Smooth muscle cell (in vitro differentiated cells): ENCODE measurements at regions not wholly inside any gene's neighbourhood (a gene's known extent, or its start where the extent isn't known, plus 50 kb on each side); places are given as distances from the start of the nearest gene placed in this dataset.

Experiments
- DNase-seq: peaks from one replicate; lab custom pipeline; 2025; ENCODE audit not compliant: unreplicated experiment; lab: John Stamatoyannopoulos, UW
- H2AFZ ChIP-seq: fragments of 200-600 bp; sonication (generic); 2 replicates; pipeline ENCODE4 v1.6.0; 2016; ENCODE audit warnings: antibody characterized with exemption, low read depth, mild to moderate bottlenecking
- H3F3A ChIP-seq: fragments of 200-600 bp; sonication (generic); 2 replicates; pipeline ENCODE4 v1.6.0; 2017; ENCODE audit warnings: antibody characterized with exemption, low read depth
- H3K27ac ChIP-seq: fragments of 200-600 bp; sonication (generic); 2 replicates; pipeline ENCODE4 v1.5.1; 2016; ENCODE audit warnings: low read depth, mild to moderate bottlenecking
- H3K27me3 ChIP-seq: fragments of 200-600 bp; sonication (generic); 2 replicates; pipeline ENCODE4 v1.6.1; 2016; ENCODE audit warnings: low read depth, mild to moderate bottlenecking
- H3K36me3 ChIP-seq: fragments of 200-600 bp; sonication (generic); 2 replicates; pipeline ENCODE4 v1.5.1; 2016; ENCODE audit warnings: low read depth
- H3K4me1 ChIP-seq: fragments of 200-600 bp; sonication (generic); 2 replicates; pipeline ENCODE4 v1.5.1; 2016; ENCODE audit warnings: low read depth
- H3K4me2 ChIP-seq: fragments of 200-600 bp; sonication (generic); 2 replicates; pipeline ENCODE4 v1.6.0; 2016; ENCODE audit warnings: mild to moderate bottlenecking
- H3K4me3 ChIP-seq: fragments of 200-600 bp; sonication (generic); 2 replicates; pipeline ENCODE4 v1.5.1; 2016; ENCODE audit warnings: mild to moderate bottlenecking
- H3K79me2 ChIP-seq: fragments of 200-600 bp; sonication (generic); 2 replicates; pipeline ENCODE4 v1.6.0; 2016; ENCODE audit warnings: low read depth, mild to moderate bottlenecking
- H3K9ac ChIP-seq: fragments of 200-600 bp; sonication (generic); 2 replicates; pipeline ENCODE4 v1.6.0; 2016; ENCODE audit warnings: low read depth
- H3K9me3 ChIP-seq: fragments of 200-600 bp; sonication (generic); replicated peaks from 2 replicates; pipeline ENCODE4 v1.5.1; 2016; ENCODE audit warnings: low read depth
- H4K20me1 ChIP-seq: fragments of 200-600 bp; sonication (generic); 2 replicates; pipeline ENCODE4 v1.6.0; 2016; ENCODE audit warnings: low read depth
- CTCF ChIP-seq: fragments of 200-600 bp; sonication (generic); IDR thresholded peaks from 2 replicates; pipeline ENCODE4 v1.5.1; 2017; ENCODE audit warnings: borderline replicate concordance, mild to moderate bottlenecking, antibody characterized with exemption; ENCODE audit not compliant: insufficient read depth, poor library complexity, severe bottlenecking
- WGBS: methylation state at CpG from one replicate; pipeline ENCODE4 v1.1.7; 2016; ENCODE audit warnings: low lambda C conversion rate; 5-methylcytosine and 5-hydroxymethylcytosine counted together

DNA sequence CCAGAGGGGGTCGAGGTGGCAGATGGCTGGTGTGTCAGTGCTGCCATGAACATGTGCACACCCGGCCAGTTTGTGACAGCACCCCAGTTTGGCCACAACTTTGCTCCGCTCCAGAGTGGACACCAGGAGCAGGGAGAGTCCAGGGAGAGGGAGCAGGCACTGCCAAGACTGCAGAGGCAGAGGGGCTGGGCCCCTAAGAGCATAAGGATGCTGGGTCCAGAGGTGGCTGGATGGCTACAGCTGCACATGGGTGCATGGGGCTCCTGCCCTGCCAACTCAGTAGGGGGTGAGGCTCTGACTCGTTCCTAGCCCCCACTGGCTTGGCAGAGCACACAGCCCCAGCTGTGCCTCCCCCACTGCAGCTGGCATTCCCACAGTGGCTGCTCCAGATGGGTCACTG, 999.2 kb upstream of the CRIM1 start:
- WGBS, result 82% methylated on average over 4 of the region's 4 CpGs
- Histone ChIP-seq H3K4me3 (no peak overlapping the region), H3K4me1 (no peaks in the 10 kb centered on the region), H3K9ac (no peak overlapping the region), H3F3A (no peaks in the 10 kb centered on the region), H3K27me3 (no peaks in the 10 kb centered on the region), H4K20me1 (no peaks in the 10 kb centered on the region), H3K27ac (no peak overlapping the region), H3K9me3 (no peaks in the 10 kb centered on the region), H2AFZ (no peak overlapping the region), H3K36me3 (no peaks in the 10 kb centered on the region), H3K79me2 (no peaks in the 10 kb centered on the region), H3K4me2 (no peak overlapping the region)
- TF ChIP-seq CTCF, result no peak
- no peak for DNase-seq

GRCh38 chr2:35355056-35355455, 1000.5 kb upstream of the CRIM1 start:
- H3K4me3 ChIP-seq, result no peak overlapping the region
- WGBS, result 94% methylated on average over 6 of the region's 6 CpGs

DNA sequence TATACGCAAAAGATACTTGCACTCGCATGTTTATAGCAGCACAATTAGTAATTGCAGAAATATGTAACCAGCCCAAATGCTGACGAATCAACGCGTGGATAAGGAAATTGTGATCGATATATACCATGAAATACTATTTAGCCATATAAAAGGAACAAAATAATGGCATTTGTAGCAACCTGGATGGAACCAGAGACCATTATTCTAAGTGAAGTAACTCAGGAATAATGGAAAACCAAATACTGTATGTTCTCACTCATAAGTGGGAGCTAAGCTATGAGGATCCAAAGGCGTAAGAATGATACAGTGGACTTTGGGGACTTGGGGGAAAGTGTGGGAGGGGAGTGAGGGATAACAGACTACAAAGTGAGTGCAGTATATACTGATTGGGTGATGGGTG, 1008.0 kb upstream of the CRIM1 start:
- WGBS, result 88% methylated on average over 7 of the region's 7 CpGs
- Histone ChIP-seq H3K9ac (no peak overlapping the region), H3K9me3 (no peaks in the 10 kb centered on the region), H3K27ac (no peak overlapping the region), H4K20me1 (no peaks in the 10 kb centered on the region), H3K79me2 (no peaks in the 10 kb centered on the region), H3K36me3 (no peaks in the 10 kb centered on the region), H3K4me2 (no peak overlapping the region), H3F3A (no peaks in the 10 kb centered on the region), H3K27me3 (no peaks in the 10 kb centered on the region), H3K4me3 (no peak overlapping the region), H3K4me1 (no peaks in the 10 kb centered on the region), H2AFZ (no peak overlapping the region)
- DNase-seq, result no peak
- TF ChIP-seq CTCF, result no peak

More at GRCh38 chr2:35355056-35355455, 1000.5 kb upstream of the CRIM1 start:
- H3K9ac ChIP-seq, result no peak overlapping the region
- no peak overlapping the region for H3K27ac ChIP-seq
- H3K36me3 ChIP-seq, result no peaks in the 10 kb centered on the region
- H3K9me3 ChIP-seq, result no peaks in the 10 kb centered on the region
- H3K79me2 ChIP-seq, result no peaks in the 10 kb centered on the region
- no peaks in the 10 kb centered on the region for H3F3A ChIP-seq
- TF ChIP-seq CTCF, result no peak
- no peaks in the 10 kb centered on the region for H3K4me1 ChIP-seq
- H2AFZ ChIP-seq, result no peak overlapping the region
- H3K27me3 ChIP-seq, result no peaks in the 10 kb centered on the region
- H4K20me1 ChIP-seq, result no peaks in the 10 kb centered on the region
- H3K4me2 ChIP-seq, result no peak overlapping the region
- no peak for DNase-seq

DNA sequence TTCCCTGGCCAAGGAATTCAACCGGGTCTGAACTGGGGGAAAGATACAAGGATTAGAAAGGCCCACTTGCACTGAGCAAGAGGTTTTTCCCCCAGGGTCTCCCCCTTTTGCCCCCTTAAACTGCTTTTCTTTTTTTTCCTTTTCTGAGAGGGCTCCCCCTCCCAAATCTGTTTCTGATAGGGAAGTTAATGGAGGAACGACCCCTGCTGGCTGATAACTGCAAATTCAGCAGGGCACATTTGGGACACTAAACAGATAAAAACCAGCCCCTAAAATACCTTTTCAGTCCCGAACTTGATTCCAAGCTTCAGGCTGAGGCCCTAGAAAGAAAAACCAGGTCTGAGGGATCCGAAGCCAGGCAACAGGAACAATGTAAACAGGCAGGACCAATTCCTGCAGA, 1012.4 kb upstream of the CRIM1 start:
- Histone ChIP-seq H4K20me1 (no peaks in the 10 kb centered on the region), H3K4me3 (no peak overlapping the region), H3K27ac (no peak overlapping the region), H3K36me3 (no peaks in the 10 kb centered on the region), H3K4me1 (no peaks in the 10 kb centered on the region), H3K79me2 (no peaks in the 10 kb centered on the region), H3K27me3 (no peaks in the 10 kb centered on the region), H3K4me2 (no peak overlapping the region), H2AFZ (no peak overlapping the region), H3F3A (no peaks in the 10 kb centered on the region), H3K9me3 (no peaks in the 10 kb centered on the region), H3K9ac (no peak overlapping the region)
- DNase-seq, result no peak
- WGBS, result 62% methylated on average over 4 of the region's 4 CpGs
- TF ChIP-seq CTCF, result peak; percentile 16
